NOMO-1 treated with DMSO at 0.1 percent for 48 hours (cell line): ENCODE measurements at regions not wholly inside any gene's neighbourhood (a gene's known extent, or its start where the extent isn't known, plus 50 kb on each side); places are given as distances from the start of the nearest gene placed in this dataset.

Source experiments
- DNase-seq: peaks from one replicate; lab custom pipeline; 2025; ENCODE audit not compliant: unreplicated experiment; lab: John Stamatoyannopoulos, UW

DNA sequence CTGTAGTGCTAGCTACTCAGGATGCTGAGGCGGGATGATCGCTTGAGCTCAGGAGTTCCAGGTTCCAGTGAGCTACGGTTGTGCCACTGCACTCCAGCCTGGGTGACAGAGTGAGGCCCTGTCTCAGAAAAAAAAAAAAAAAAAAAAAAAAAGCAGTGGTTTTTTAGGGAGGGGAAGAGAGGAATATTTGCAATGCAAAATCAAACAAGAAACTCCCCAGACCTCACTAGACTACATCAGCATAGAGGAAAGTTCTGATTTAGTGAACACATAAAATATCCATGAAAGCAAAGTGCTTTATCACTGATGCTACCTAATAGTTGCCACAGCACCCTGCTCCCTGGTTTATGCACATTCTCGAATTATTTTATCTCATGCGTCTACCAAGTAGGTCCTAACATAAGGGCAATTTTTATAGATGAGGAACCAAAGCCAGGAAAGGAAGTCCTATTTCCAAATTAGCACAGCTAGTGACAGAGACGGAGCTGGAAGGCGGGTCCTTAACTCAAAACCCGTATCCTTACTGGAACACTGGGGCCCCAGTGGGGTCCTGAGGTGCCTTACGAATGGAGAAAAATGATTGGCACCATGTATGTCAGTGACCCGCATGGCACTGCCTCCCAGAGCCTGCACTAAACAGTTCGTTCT, 50.7 kb upstream of the GPR157 start:
- DNase-seq: peak; percentile 11

DNA sequence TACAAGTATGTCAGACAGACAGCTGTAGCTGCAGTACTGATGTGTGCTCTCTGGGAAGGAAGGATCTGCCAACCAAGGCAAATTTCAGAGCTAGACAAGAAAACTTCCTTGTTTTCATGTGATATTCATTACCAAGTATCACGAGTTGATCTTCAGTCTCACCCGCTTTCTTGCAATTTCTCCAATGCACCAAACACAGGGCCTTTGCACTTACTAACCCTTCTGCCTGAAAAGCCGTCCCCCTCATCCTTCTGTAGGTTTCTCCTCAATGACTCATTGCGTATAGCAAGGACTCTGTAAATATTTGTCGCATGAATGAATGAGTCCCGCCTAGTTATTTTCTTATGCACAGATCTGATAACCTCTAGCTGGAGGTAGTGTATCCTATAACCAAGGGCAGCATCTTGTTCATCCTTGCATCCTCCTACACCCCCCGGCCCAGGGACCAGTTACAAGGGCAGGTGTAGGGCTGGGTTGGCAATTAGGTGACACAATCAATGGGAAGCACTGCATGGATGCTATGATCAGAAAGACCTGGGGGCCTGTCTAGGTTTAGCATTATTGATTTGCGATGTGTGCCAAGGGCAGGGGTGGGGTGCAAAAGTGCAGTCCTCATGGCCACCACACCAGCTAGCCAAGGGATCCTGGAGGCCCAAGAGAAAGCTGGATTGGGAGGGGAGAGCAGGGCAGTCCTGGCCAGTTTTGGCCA, 51.4 kb upstream of the GPR157 start:
- no peak for DNase-seq

DNA sequence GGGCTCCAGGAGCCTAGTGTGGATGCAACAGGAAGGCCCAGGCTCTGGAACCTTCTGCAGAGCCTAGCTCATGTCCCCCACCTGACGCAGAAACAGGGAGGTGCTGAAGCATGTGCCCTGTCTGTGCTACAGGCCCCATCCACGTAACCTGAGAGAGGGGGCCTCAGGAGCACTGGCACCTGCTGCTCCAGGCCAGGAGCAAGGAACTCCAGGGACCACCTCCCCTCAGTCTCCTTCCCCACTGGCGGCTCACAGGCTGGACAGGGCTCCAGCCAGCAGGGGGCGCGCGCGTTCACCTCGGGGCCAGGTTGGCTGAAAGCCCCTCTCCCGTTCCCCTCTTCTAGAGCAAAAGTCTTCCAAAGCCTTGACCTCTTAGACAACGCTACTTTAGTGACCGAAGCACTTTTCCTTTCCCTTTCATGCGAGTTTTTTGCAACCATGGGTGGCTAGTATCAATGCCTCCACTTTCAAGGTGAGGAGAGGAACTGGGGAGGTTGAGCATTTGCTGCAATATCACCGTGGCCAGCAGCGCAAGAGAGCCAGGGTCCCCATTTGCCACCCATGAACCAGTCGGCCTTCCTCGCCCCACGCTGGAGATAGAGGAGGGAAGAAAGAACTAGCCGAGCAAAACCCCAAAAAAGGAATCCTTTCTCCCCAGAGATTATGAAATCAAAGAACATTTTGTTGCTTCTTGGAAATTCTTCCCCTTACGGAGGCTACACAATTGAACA, 52.4 kb upstream of the GPR157 start:
- DNase-seq: peak; percentile 79

DNA sequence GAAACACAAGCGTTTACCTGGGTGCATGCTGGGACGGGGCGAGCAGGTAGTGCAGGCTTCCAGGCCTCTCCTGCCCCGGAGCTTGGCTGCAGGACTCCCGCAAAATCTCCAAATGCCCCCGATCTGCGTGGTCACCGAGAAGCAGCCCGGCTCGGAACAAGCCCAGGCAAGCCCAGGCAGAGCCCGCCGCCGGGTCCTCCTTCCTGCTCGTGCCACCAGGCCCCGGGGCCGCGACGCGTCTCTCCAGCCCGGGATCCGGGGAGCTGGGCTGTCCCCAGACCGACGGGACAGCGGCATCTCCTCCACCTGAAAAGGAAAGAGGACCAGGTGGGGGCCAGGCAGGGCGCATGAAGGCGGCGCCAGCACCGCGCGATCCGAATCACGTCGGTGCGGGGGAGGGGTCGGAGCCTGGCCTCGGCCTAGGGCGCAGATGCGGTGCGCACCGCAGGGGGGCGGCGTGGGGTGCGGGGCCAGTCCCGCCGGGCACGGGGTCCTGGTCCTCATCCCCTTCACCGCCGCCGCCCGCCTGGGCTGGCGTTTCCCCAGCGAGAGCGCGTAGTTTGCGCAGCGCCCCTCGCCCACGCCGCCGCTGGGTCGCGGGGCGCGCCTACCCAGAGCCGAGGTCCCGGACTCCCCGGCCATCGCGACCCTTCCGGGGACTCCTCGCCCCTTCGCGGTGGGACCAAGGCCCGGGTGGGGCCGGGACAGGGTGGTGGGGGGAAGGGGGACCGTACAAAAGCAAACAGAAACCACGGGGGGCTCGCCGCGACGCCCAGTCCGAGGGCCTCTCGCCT, 52.4 kb upstream of the H6PD start:
- no peak for DNase-seq

DNA sequence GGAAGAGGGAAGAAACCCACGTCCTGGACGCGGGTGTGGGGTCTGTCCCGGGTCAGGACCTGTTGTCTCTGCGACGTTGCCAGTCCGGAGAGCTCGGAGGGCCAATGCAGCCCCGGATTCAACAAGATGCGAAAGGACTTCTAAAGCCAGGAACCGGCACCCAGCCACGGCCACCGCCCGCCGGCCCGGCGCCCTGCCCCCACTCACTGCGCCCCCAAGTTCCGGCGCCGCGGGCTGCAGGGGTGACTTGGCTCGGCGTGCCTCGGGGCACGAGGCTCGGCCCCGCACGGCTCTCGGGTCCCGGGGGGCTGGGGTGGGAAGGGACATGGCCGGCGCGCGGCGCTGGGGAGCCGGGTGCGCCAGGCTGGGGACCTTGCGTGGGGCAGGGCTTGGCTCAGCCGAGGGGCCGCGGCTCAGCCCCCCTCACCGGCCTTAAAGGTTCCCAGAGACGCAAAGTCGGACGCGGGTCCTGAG, 51.8 kb upstream of the H6PD start:
- DNase-seq: no peak

DNA sequence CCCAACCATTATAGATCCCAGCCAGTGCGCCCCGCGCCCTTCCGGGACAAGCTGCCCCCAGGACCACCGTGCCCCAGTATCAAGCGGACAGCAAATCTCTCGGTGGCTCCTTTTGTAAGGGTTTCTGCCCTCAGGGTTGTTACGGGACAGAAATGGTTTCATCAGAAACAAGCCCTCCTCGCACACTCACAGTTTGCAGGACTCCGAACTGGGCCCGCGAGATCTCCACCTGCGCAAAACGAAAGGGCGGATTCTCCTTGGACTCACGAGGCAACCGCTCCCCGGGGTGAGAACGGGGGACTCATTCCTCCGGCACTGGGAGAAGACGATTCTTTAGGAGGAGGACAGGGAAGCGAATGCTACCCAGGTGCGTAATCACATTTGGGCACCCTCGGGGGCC, 51.1 kb upstream of the H6PD start:
- DNase-seq: no peak

DNA sequence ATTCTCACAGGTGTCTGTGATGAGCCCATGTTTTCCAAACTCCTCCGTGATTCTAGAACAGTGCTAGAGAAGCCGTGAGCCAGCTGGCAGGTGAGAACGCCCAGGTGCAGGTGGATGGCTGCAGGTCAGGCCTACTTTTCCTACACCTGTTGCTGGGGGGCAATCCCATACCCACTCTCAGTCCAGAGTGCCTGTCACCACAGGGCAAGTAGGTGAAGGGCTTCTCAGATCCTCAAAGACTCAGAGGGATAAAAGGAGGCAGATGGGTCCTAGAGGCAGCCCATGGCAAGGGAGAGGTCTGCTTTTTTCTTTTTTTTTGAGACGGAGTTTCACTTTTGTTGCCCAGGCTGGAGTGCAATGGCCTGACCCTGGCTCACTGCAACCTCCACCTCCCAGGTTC, 50.7 kb upstream of the H6PD start:
- no peak for DNase-seq

DNA sequence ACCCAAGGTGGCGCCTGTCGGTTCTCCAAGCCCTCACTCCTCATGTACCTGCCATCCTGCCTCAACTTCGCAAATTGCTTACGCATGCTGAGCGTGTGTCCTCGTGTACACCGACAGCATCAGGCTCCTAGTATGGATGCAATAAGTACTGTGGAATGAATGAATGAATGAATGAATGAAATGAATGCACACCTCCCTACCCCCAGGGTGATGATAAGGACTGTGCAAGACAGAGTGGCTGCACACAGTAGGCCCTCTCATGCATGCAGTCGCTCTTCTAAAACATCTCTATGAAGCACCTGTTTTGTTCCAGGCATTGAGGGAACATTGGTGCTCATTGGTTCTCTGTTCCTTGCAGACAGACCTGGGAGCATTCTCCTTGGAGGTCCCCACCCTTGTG, 49.8 kb upstream of the H6PD start:
- no peak for DNase-seq
